Naive B cell (primary cell): ENCODE measurements at regions not wholly inside any gene's neighbourhood (a gene's known extent, or its start where the extent isn't known, plus 50 kb on each side); places are given as distances from the start of the nearest gene placed in this dataset.

Experiments
- ATAC-seq, 2 donors: fragments of 150-1000 bp; cut with Tn5 transposase; 2 replicates each; pipeline ENCODE4 v1.10.0; 2021; ENCODE audit warnings: low read depth in 2 of 2, mild to moderate bottlenecking in 2 of 2, moderate library complexity in 2 of 2
- DNase-seq: peaks from one replicate; pipeline ENCODE4 v3.0.0; 2022
- H3K27ac Mint-ChIP-seq, 6 donors: one replicate each; pipeline ENCODE4 v1.8.0; 2020 to 2022; ENCODE audit warnings: mild to moderate bottlenecking in 6 of 6, mixed read lengths in 6 of 6, moderate library complexity in 5 of 6, inconsistent platforms in 2 of 6
- H3K27me3 Mint-ChIP-seq, 3 donors: one replicate each; pipeline ENCODE4 v1.8.0; 2021 to 2022; ENCODE audit warnings: mixed read lengths in 3 of 3, mild to moderate bottlenecking in 1 of 3
- H3K36me3 Mint-ChIP-seq, 2 donors: one replicate each; pipeline ENCODE4 v1.8.0; 2020 to 2022; ENCODE audit warnings: mixed read lengths in 2 of 2, inconsistent platforms in 1 of 2, mild to moderate bottlenecking in 1 of 2
- H3K4me1 Mint-ChIP-seq, 3 donors: one replicate each; pipeline ENCODE4 v1.8.0; 2020 to 2022; ENCODE audit warnings: mixed read lengths in 3 of 3, inconsistent platforms in 1 of 3, mild to moderate bottlenecking in 1 of 3, moderate library complexity in 1 of 3
- H3K4me3 Mint-ChIP-seq, 8 donors: one replicate each; pipeline ENCODE4 v1.8.0; 2020 to 2022; ENCODE audit warnings: mild to moderate bottlenecking in 8 of 8, mixed read lengths in 8 of 8, moderate library complexity in 8 of 8, inconsistent platforms in 2 of 8
- H3K9me3 Mint-ChIP-seq, 7 donors: one replicate each; pipeline ENCODE4 v1.8.0; 2020 to 2022; ENCODE audit warnings: mixed read lengths in 7 of 7, mild to moderate bottlenecking in 5 of 7, inconsistent platforms in 2 of 7, moderate library complexity in 1 of 7

- no peak for DNase-seq
- ATAC-seq: no peak
- no peak overlapping the region for H3K27ac Mint-ChIP-seq
- H3K36me3 Mint-ChIP-seq: no peaks in the 10 kb centered on the region
- peaks cover 0 to 4% (median 0%) of the 10 kb centered on the region in 7 donors for H3K9me3 Mint-ChIP-seq
- no peak overlapping the region for H3K4me3 Mint-ChIP-seq
- H3K4me1 Mint-ChIP-seq: no peaks in the 10 kb centered on the region
- peaks cover 0 to 4% (median 4%) of the 10 kb centered on the region in 3 donors for H3K27me3 Mint-ChIP-seq
These were observed 1014.6 kb downstream of the GATA3 start for GRCh38 chr10:9069136-9069535.

GRCh38 chr10:9075420-9075819 lies 1020.9 kb downstream of the GATA3 start:
- H3K36me3 Mint-ChIP-seq: no peaks in the 10 kb centered on the region
- no peaks in the 10 kb centered on the region for H3K4me1 Mint-ChIP-seq
- H3K27ac Mint-ChIP-seq: no peak overlapping the region
- DNase-seq (no peak), ATAC-seq (no peak)
- peaks cover 0 to 9% (median 0%) of the 10 kb centered on the region in 7 donors for H3K9me3 Mint-ChIP-seq
- peaks cover 0 to 5% (median 4%) of the 10 kb centered on the region in 3 donors for H3K27me3 Mint-ChIP-seq
- no peak overlapping the region for H3K4me3 Mint-ChIP-seq

GRCh38 chr10:9076066-9076465 lies 1021.6 kb downstream of the GATA3 start:
- DNase-seq (no peak), ATAC-seq (no peak)
- peaks cover 0 to 9% (median 0%) of the 10 kb centered on the region in 7 donors for H3K9me3 Mint-ChIP-seq
- no peaks in the 10 kb centered on the region for H3K36me3 Mint-ChIP-seq
- H3K27ac Mint-ChIP-seq: no peak overlapping the region
- no peak overlapping the region for H3K4me3 Mint-ChIP-seq
- H3K4me1 Mint-ChIP-seq: no peaks in the 10 kb centered on the region
- peaks cover 0 to 5% (median 4%) of the 10 kb centered on the region in 3 donors for H3K27me3 Mint-ChIP-seq

- Mint-ChIP-seq H3K9me3 (peaks cover 0 to 11% (median 5%) of the 10 kb centered on the region in 7 donors), H3K4me3 (no peak overlapping the region), H3K27ac (no peak overlapping the region), H3K4me1 (no peaks in the 10 kb centered on the region), H3K36me3 (no peaks in the 10 kb centered on the region), H3K27me3 (no peaks in the 10 kb centered on the region)
- ATAC-seq (no peak), DNase-seq (no peak)
These were observed 1026.8 kb downstream of the GATA3 start for GRCh38 chr10:9081253-9081652.

GRCh38 chr10:9081961-9082360 lies 1027.5 kb downstream of the GATA3 start:
- Mint-ChIP-seq H3K4me3 (no peak overlapping the region), H3K27ac (no peak overlapping the region), H3K36me3 (no peaks in the 10 kb centered on the region), H3K4me1 (no peaks in the 10 kb centered on the region), H3K27me3 (no peaks in the 10 kb centered on the region), H3K9me3 (peaks cover 0 to 9% (median 5%) of the 10 kb centered on the region in 7 donors)
- no peak for DNase-seq
- no peak for ATAC-seq

GRCh38 chr10:9091530-9092093 lies 1037.1 kb downstream of the GATA3 start:
- H3K4me3 Mint-ChIP-seq: no peak overlapping the region
- no peaks in the 10 kb centered on the region for H3K9me3 Mint-ChIP-seq
- no peak for DNase-seq
- peaks cover 0 to 3% (median 0%) of the 10 kb centered on the region in 3 donors for H3K27me3 Mint-ChIP-seq
- ATAC-seq: no peak
- H3K4me1 Mint-ChIP-seq: no peaks in the 10 kb centered on the region
- no peak overlapping the region for H3K27ac Mint-ChIP-seq
- H3K36me3 Mint-ChIP-seq: no peaks in the 10 kb centered on the region

- no peak for ATAC-seq
- Mint-ChIP-seq H3K27ac (no peak overlapping the region), H3K27me3 (no peaks in the 10 kb centered on the region), H3K9me3 (no peaks in the 10 kb centered on the region), H3K4me1 (no peaks in the 10 kb centered on the region), H3K4me3 (no peak overlapping the region), H3K36me3 (no peaks in the 10 kb centered on the region)
- DNase-seq: no peak
These were observed 1041.8 kb downstream of the GATA3 start for GRCh38 chr10:9096288-9096687.

GRCh38 chr10:9097206-9097990 lies 1042.9 kb downstream of the GATA3 start:
- ATAC-seq: no peak
- Mint-ChIP-seq H3K27ac (no peak overlapping the region), H3K27me3 (no peaks in the 10 kb centered on the region), H3K36me3 (no peaks in the 10 kb centered on the region), H3K4me1 (no peaks in the 10 kb centered on the region), H3K4me3 (no peak overlapping the region), H3K9me3 (no peaks in the 10 kb centered on the region)
- DNase-seq: no peak

- H3K27ac Mint-ChIP-seq: no peak overlapping the region
- no peaks in the 10 kb centered on the region for H3K4me1 Mint-ChIP-seq
- H3K9me3 Mint-ChIP-seq: no peaks in the 10 kb centered on the region
- DNase-seq (no peak), ATAC-seq (no peak)
- no peaks in the 10 kb centered on the region for H3K27me3 Mint-ChIP-seq
- no peak overlapping the region for H3K4me3 Mint-ChIP-seq
- H3K36me3 Mint-ChIP-seq: no peaks in the 10 kb centered on the region
These were observed 1043.5 kb downstream of the GATA3 start for GRCh38 chr10:9097991-9098306.

- Mint-ChIP-seq H3K4me1 (no peaks in the 10 kb centered on the region), H3K4me3 (no peak overlapping the region), H3K27me3 (no peaks in the 10 kb centered on the region), H3K9me3 (no peaks in the 10 kb centered on the region), H3K27ac (no peak overlapping the region), H3K36me3 (no peaks in the 10 kb centered on the region)
- no peak for DNase-seq
- no peak for ATAC-seq
These were observed 1047.5 kb downstream of the GATA3 start for GRCh38 chr10:9102026-9102425.

GRCh38 chr10:9103301-9103700 lies 1048.8 kb downstream of the GATA3 start:
- no peak for ATAC-seq
- H3K4me1 Mint-ChIP-seq: no peaks in the 10 kb centered on the region
- no peaks in the 10 kb centered on the region for H3K36me3 Mint-ChIP-seq
- H3K27me3 Mint-ChIP-seq: no peaks in the 10 kb centered on the region
- H3K27ac Mint-ChIP-seq: no peak overlapping the region
- no peaks in the 10 kb centered on the region for H3K9me3 Mint-ChIP-seq
- H3K4me3 Mint-ChIP-seq: no peak overlapping the region
- no peak for DNase-seq

- Mint-ChIP-seq H3K27ac (no peak overlapping the region), H3K9me3 (peaks cover 0 to 3% (median 0%) of the 10 kb centered on the region in 7 donors), H3K4me3 (no peak overlapping the region), H3K4me1 (no peaks in the 10 kb centered on the region), H3K27me3 (no peaks in the 10 kb centered on the region), H3K36me3 (no peaks in the 10 kb centered on the region)
- no peak for ATAC-seq
- no peak for DNase-seq
These were observed 1057.5 kb downstream of the GATA3 start for GRCh38 chr10:9111976-9112375.

- no peaks in the 10 kb centered on the region for H3K9me3 Mint-ChIP-seq
- DNase-seq (no peak), ATAC-seq (no peak)
- H3K27ac Mint-ChIP-seq: no peak overlapping the region
- H3K27me3 Mint-ChIP-seq: peaks cover 0 to 6% (median 0%) of the 10 kb centered on the region in 3 donors
- no peak overlapping the region for H3K4me3 Mint-ChIP-seq
- H3K4me1 Mint-ChIP-seq: no peaks in the 10 kb centered on the region
- no peaks in the 10 kb centered on the region for H3K36me3 Mint-ChIP-seq
These were observed 1072.2 kb downstream of the GATA3 start for GRCh38 chr10:9126728-9127127.

- Mint-ChIP-seq H3K36me3 (no peaks in the 10 kb centered on the region), H3K27me3 (peaks cover 0 to 11% (median 8%) of the 10 kb centered on the region in 3 donors), H3K4me1 (no peaks in the 10 kb centered on the region), H3K27ac (no peak overlapping the region), H3K9me3 (peaks cover 0 to 4% (median 0%) of the 10 kb centered on the region in 7 donors), H3K4me3 (no peak overlapping the region)
- no peak for ATAC-seq
- no peak for DNase-seq
These were observed 1082.9 kb downstream of the GATA3 start for GRCh38 chr10:9137368-9137767.
